Nephron (organoid): ENCODE measurements at regions not wholly inside any gene's neighbourhood (a gene's known extent, or its start where the extent isn't known, plus 50 kb on each side); places are given as distances from the start of the nearest gene placed in this dataset.

Experiments
- H3K27ac Mint-ChIP-seq, 3 experiments: 2 replicates each; pipeline ENCODE4 v1.8.0; 2020; ENCODE audit warnings: mixed read lengths in 3 of 3, mild to moderate bottlenecking in 2 of 3, moderate library complexity in 1 of 3
- H3K27me3 Mint-ChIP-seq: 2 replicates; pipeline ENCODE4 v1.8.0; 2021; ENCODE audit warnings: low read depth, mild to moderate bottlenecking, moderate library complexity, mixed read lengths
- H3K36me3 Mint-ChIP-seq: 2 replicates; pipeline ENCODE4 v1.8.0; 2020; ENCODE audit warnings: low read depth, mixed read lengths
- H3K4me1 Mint-ChIP-seq: 2 replicates; pipeline ENCODE4 v1.8.0; 2020; ENCODE audit warnings: mixed read lengths
- H3K4me3 Mint-ChIP-seq, 3 experiments: 2 replicates each; pipeline ENCODE4 v1.8.0; 2020; ENCODE audit warnings: mild to moderate bottlenecking in 3 of 3, mixed read lengths in 3 of 3, moderate library complexity in 2 of 3
- H3K9me3 Mint-ChIP-seq: 2 replicates; pipeline ENCODE4 v1.8.0; 2020; ENCODE audit warnings: mixed read lengths
- CTCF ChIP-seq, 3 experiments: fragments of 200-600 bp; sonication (generic); IDR thresholded peaks; one replicate each; pipeline ENCODE4 v1.5.0; 2021; ENCODE audit warnings: antibody characterized with exemption in 3 of 3; ENCODE audit not compliant: unreplicated experiment in 3 of 3

GRCh38 chr18:44096016-44096415, 584.7 kb upstream of the SETBP1 start:
- no peak overlapping the region for H3K4me3 Mint-ChIP-seq
- peaks cover 4% of the 10 kb centered on the region for H3K4me1 Mint-ChIP-seq
- no peak for TF ChIP-seq CTCF (IDR thresholded peaks at IDR 0.05; ENCODE audit: unreplicated experiment in 3 of 3)
- H3K27ac Mint-ChIP-seq: no peak overlapping the region
- H3K36me3 Mint-ChIP-seq: peaks cover 7% of the 10 kb centered on the region
- no peaks in the 10 kb centered on the region for H3K27me3 Mint-ChIP-seq
- H3K9me3 Mint-ChIP-seq: peaks cover 38% of the 10 kb centered on the region

DNA sequence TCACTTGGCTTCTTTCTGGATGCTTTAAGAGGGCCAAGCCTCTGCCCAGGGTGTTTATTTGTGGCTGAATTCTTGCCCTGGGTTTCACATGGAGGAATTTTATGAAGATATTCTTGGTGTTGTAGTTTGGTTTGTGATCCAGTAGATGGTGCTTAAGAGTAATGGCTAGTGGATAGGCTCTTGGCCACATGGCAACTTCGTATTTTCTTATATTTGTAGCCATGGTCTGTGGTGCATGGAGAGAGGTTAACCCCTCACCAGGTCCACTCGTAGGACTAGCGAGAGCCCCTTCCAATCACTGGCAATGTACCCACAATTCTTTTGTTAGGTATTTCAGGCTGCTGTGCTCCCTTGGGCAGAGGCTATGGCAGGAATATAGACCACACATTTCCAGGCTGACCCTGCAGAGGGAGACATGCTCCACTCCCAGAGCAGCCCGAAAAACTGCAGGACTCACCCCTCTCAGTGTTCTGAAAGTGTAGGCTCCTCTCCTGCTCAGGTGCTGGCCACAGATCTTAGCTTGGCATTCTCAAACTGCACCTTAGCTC, 582.1 kb upstream of the SETBP1 start:
- peaks cover 51% of the 10 kb centered on the region for H3K9me3 Mint-ChIP-seq
- no peak overlapping the region for H3K4me3 Mint-ChIP-seq
- H3K4me1 Mint-ChIP-seq: no peaks in the 10 kb centered on the region
- no peaks in the 10 kb centered on the region for H3K27me3 Mint-ChIP-seq
- no peak overlapping the region for H3K27ac Mint-ChIP-seq
- H3K36me3 Mint-ChIP-seq: peaks cover 7% of the 10 kb centered on the region
- peak in 1 of 3 experiments; percentile 17 for TF ChIP-seq CTCF (IDR thresholded peaks at IDR 0.05; ENCODE audit: unreplicated experiment in 3 of 3)

DNA sequence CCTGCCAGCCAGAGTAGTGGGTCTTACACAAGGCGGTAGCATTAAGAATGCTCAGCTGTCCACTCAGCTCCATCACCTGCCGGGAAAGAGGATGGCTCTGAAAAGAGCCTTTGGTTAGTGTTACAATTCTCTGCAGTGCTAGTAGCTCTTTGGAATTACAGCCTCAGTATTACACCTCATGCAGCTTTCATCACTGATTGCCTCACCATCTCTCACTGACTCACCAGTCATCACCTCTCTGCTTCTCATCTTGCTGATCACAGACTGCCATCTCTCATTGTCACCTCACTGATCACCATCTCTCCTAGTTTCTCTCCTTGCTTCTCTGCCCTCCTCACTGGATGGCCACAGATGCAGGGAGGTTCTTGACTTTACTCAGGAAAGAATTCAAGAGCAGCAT, 573.5 kb upstream of the SETBP1 start:
- Mint-ChIP-seq H3K36me3 (no peaks in the 10 kb centered on the region), H3K4me3 (no peak overlapping the region), H3K9me3 (peaks cover 8% of the 10 kb centered on the region), H3K4me1 (no peaks in the 10 kb centered on the region), H3K27me3 (no peaks in the 10 kb centered on the region), H3K27ac (no peak overlapping the region)
- TF ChIP-seq CTCF (IDR thresholded peaks at IDR 0.05; ENCODE audit: unreplicated experiment in 3 of 3): no peak

DNA sequence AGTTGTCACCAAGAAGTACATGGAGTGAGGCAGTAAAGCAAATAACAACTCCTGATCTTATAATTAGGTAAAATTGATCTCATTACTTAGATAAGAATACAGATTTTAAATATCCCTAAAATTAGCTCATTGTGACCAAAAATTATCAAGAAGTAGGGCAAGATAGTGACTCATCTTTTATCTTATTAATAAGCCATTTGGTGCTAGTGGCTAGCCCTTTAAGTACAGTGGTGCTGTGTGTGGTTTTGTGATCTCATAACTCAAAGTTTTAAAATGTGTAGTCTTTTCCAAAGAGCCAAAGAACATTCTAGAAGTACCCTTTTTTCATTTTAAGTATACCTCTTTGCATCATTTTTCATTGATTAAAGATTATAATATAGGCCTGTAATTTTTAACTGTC, 569.4 kb upstream of the SETBP1 start:
- H3K4me1 Mint-ChIP-seq: no peaks in the 10 kb centered on the region
- no peaks in the 10 kb centered on the region for H3K36me3 Mint-ChIP-seq
- no peak overlapping the region for H3K27ac Mint-ChIP-seq
- TF ChIP-seq CTCF (IDR thresholded peaks at IDR 0.05; ENCODE audit: unreplicated experiment in 3 of 3): no peak
- H3K9me3 Mint-ChIP-seq: no peaks in the 10 kb centered on the region
- H3K27me3 Mint-ChIP-seq: no peaks in the 10 kb centered on the region
- H3K4me3 Mint-ChIP-seq: no peak overlapping the region

DNA sequence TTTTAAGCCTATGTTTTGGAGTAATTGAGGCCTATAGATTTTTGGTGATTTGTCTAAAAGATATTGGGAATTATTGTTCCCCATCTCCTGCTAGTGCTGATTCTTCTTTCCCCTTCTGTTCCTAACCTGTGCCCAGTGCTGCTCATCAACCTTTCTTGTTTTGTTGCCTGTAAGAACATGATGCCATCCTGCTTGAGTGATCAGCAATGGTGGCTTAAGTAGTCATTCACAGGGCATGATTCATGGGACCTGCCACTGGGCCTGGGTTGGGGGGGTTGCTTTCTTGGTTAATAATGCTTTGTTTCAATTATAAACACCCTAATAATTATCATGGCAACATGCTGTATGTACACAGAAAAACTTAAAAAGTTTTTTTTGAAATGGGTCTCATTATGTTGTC, 562.9 kb upstream of the SETBP1 start:
- no peaks in the 10 kb centered on the region for H3K36me3 Mint-ChIP-seq
- no peak overlapping the region for H3K4me3 Mint-ChIP-seq
- H3K27ac Mint-ChIP-seq: no peak overlapping the region
- no peak for TF ChIP-seq CTCF (IDR thresholded peaks at IDR 0.05; ENCODE audit: unreplicated experiment in 3 of 3)
- no peaks in the 10 kb centered on the region for H3K27me3 Mint-ChIP-seq
- no peaks in the 10 kb centered on the region for H3K9me3 Mint-ChIP-seq
- H3K4me1 Mint-ChIP-seq: peaks cover 3% of the 10 kb centered on the region

- Mint-ChIP-seq H3K4me3 (no peak overlapping the region), H3K36me3 (no peaks in the 10 kb centered on the region), H3K27me3 (no peaks in the 10 kb centered on the region), H3K9me3 (no peaks in the 10 kb centered on the region), H3K4me1 (peaks cover 3% of the 10 kb centered on the region), H3K27ac (no peak overlapping the region)
- TF ChIP-seq CTCF (IDR thresholded peaks at IDR 0.05; ENCODE audit: unreplicated experiment in 3 of 3): no peak
These were observed 561.1 kb upstream of the SETBP1 start for GRCh38 chr18:44119607-44120006.
